Inferior parietal cortex (tissue), 1 donor: ENCODE measurements at regions not wholly inside any gene's neighbourhood (a gene's known extent, or its start where the extent isn't known, plus 50 kb on each side); places are given as distances from the start of the nearest gene placed in this dataset.

Experiments used
- DNase-seq: peaks from one replicate; pipeline ENCODE4 v3.0.0-alpha.2; 2016; ENCODE audit errors: extremely low spot score

GRCh38 chr6:6781172-6781872, 192.8 kb downstream of the LY86 start:
- no peak for DNase-seq

DNA sequence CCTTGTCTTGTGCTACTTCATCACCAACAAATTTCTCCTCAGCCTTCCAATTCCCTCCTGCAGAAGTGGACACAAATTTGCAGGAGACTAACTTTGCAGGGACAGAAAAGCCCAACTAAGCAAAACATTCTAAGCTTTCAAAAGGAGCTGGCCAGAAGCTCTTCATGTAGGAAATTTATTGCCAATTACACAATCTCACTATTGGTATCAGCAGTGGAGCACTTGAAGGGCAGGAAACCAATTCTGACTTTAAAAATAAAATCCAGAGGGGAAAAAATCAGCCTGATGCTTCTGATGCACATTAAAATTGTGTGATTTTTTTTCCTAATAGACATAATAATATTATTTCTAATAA, 193.3 kb downstream of the LY86 start:
- DNase-seq: no peak

DNA sequence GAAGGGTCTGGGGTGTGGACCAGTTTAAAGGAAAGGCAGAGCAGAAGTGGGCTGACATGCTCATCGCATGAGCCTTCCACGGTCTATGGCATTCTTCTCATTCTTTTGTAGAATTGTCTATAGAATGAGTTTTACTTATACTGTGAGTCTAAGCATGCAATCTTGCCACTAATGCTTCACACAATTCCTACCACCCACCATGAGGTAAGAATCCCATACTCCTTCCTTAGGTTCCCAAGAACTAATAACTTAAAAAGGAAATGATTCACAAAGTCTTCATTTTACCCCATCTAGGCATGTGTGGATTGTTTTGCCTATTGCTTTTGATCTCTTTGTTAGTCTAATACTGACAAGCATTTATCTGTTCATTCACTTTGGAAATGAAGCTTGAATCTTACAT, 195.2 kb downstream of the LY86 start:
- DNase-seq: no peak

DNA sequence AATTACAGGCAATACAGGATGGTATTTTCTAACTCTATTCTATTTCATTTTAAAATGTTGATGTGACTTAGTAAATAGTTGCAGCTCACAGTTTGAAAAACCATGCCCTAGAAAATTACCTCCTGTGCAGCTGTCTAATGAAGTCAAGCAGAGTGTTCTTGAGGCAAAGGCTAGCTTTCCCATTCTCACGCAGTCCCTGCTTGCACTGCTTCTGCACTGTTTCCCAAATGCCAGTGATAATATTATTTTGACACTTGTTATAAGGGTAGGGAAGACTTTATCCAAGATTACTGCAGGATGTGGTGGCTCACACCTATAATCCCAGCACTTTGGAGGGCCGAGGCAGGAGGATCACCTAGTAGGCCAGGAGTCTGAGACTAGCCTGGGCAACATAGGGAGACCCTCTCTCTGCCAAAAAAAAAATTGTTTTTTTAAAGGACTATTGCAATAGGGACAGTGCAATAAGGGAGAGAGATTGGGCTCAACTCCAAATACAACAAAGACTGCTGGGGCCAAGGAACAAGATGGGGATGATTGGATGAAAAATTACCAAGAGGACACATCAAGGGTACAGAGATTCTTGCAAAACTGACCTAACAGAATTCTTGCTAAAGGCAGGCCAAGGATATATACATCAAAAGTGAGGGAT, 196.1 kb downstream of the LY86 start:
- no peak for DNase-seq

- no peak for DNase-seq
These were observed 196.6 kb downstream of the LY86 start for GRCh38 chr6:6785163-6785521.

GRCh38 chr6:6788394-6789032, 200.0 kb downstream of the LY86 start:
- no peak for DNase-seq

GRCh38 chr6:6790393-6790792, 201.9 kb downstream of the LY86 start:
- no peak for DNase-seq

DNA sequence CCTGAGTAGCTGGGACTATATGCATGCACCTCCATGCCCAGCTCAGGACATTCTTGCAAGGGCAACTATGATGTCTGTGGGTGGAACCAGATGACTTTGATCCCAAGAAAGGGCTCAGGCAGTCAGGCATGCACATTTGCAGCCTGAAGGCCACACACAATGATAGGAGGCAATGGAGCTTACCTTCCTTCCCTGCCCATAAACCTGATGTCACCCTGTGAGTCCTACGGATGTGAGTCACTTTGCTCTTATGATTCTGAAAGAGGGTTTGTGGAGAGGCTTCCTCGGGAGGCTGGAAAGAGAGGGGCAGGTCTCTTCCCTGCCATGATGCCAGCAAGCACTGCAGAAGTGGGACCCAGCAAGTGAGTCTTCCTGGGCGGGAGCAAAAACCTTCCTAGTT, 202.4 kb downstream of the LY86 start:
- DNase-seq: no peak

GRCh38 chr6:6793388-6794250, 205.1 kb downstream of the LY86 start:
- DNase-seq: no peak

GRCh38 chr6:6795393-6795792, 206.9 kb downstream of the LY86 start:
- DNase-seq: no peak

DNA sequence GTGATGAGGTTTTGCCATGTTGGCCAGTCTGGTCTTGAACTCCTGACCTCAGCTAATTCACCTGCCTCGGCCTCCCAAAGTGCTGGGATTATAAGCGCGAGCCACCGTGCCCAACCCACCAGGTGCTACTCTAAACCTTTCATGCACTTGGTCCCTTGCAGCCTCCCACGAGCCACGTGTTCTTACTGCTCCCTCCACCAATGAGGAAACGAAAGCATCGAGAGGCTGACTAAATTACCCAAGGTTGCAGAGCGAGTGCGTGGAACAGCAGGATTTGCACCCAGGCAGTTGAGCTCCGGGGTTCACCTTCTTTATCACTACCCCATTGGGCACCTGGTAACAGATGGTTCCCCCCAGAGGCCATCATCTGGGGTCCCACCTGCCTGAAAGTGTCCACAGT, 208.3 kb downstream of the LY86 start:
- no peak for DNase-seq

GRCh38 chr6:6798448-6798860, 209.9 kb downstream of the LY86 start:
- DNase-seq: no peak

GRCh38 chr6:6801005-6801335, 212.4 kb downstream of the LY86 start:
- DNase-seq: no peak

- DNase-seq: no peak
These were observed 213.2 kb downstream of the LY86 start for GRCh38 chr6:6801635-6802218.

GRCh38 chr6:6803180-6803977, 214.9 kb downstream of the LY86 start:
- no peak for DNase-seq

DNA sequence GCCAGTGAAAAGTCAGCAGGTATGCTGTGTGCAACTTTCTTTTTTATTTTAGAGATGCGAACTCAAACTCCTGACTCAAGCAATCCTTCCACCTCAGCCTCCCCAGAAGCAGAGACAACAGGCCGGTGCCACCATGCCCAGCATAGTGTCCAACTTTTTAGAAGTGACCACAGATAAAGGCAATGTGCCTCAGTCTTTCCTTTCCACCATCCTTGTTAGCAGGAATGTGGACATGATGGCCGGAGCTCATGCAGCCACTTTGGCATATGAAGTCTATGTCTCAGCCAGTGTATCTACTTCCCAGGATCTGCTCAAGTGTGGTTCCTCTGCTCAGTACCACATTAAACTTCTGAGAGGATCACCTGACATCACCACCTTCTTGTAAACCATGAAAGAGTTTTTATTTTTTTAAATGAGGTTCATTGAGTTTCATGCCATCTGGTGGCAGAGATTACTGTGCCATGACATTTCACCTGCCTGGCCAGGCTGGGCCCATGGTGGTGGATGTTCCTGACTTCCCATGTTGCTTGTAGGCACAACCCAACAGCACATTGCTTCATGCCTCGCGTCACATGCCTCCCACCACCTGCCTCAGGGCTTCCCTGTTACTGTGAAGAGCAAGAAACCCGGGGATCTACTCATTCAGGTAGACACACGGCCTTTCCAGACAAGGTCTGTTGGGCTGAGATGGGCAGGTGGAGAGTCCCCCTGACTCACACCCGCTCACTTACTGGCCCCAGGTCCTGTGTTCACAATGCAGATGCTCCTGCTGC, 216.5 kb downstream of the LY86 start:
- DNase-seq: no peak

GRCh38 chr6:6806844-6807518, 218.5 kb downstream of the LY86 start:
- no peak for DNase-seq

DNA sequence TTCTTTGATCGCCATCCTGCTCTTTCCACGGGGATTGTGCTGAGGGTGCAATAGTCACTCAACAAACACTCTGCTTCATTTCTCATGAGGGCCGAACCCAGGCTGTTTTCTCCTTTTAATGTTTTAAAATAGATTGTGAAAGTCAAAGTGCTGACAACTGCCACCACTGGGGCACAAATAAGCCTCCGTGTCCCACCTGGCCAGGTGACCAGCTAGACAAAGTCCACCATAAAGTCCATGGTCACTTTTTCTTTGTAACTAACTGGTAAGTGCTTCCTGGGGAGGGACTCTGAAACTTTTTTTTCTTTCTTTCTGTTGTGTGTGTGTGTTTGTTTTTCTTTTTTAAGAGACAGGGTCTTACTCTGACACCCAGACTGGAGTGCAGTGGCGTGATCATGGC, 219.8 kb downstream of the LY86 start:
- no peak for DNase-seq

- no peak for DNase-seq
These were observed 220.4 kb downstream of the LY86 start for GRCh38 chr6:6808915-6809314.

DNA sequence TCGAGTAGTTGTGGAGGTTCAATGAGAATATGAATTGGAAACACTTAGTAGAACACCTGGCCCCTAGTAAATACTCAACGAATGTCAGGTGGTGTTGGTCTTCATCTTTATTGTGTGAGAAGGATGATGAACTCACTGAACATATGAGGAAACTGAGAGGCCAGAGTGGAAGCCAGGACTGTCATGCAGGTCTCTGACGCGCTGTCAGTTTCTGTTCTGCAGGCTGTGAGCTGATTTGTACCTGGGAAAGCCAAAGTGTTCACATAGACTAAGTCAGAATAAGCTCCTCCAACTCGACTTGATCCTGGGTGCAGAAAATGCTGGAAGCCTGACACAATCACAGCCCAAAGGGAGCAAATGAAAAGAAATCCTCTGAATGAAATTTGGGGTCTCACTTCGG, 222.2 kb downstream of the LY86 start:
- DNase-seq: no peak
